ENCODE measurements at regions not wholly inside any gene's neighbourhood (a gene's known extent, or its start where the extent isn't known, plus 50 kb on each side); places are given as distances from the start of the nearest gene placed in this dataset.

DNA sequence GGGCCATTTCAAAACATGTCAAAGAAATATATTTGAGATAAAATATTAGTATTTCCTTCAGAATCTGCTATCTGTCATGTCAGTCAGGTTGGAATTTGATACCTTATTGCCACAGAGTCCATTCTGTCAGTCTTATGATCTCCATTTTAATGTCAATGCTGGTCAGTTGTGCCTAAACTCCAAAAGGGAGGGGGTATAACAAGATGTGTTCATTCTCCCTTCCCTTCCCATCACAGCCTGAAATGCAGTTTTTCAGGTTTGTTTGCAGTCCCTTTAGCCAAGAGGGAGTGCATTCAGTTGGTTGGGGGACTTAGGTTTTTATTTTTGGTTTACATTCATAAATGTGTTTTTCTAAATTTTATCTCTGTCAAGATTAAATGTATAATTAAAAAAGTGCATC lies 59.8 kb upstream of the INHBA start:
- no peak for DNase-seq (ENCODE audit: low read depth)
- no peak overlapping the region for H3K4me3 ChIP-seq (ENCODE audit: low read depth, low read length)
- TF ChIP-seq, protein P1, sequence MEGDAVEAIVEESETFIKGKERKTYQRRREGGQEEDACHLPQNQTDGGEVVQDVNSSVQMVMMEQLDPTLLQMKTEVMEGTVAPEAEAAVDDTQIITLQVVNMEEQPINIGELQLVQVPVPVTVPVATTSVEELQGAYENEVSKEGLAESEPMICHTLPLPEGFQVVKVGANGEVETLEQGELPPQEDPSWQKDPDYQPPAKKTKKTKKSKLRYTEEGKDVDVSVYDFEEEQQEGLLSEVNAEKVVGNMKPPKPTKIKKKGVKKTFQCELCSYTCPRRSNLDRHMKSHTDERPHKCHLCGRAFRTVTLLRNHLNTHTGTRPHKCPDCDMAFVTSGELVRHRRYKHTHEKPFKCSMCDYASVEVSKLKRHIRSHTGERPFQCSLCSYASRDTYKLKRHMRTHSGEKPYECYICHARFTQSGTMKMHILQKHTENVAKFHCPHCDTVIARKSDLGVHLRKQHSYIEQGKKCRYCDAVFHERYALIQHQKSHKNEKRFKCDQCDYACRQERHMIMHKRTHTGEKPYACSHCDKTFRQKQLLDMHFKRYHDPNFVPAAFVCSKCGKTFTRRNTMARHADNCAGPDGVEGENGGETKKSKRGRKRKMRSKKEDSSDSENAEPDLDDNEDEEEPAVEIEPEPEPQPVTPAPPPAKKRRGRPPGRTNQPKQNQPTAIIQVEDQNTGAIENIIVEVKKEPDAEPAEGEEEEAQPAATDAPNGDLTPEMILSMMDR (conservative IDR thresholded peaks at IDR 0.05; ENCODE audit: low read depth, low read length): no peak

GRCh38 chr7:41760293-41760692 lies 57.4 kb upstream of the INHBA start:
- TF ChIP-seq, protein P1 (conservative IDR thresholded peaks at IDR 0.05; ENCODE audit: low read depth, low read length): no peak
- H3K4me3 ChIP-seq (ENCODE audit: low read depth, low read length): no peak overlapping the region
- DNase-seq (ENCODE audit: low read depth): no peak

DNA sequence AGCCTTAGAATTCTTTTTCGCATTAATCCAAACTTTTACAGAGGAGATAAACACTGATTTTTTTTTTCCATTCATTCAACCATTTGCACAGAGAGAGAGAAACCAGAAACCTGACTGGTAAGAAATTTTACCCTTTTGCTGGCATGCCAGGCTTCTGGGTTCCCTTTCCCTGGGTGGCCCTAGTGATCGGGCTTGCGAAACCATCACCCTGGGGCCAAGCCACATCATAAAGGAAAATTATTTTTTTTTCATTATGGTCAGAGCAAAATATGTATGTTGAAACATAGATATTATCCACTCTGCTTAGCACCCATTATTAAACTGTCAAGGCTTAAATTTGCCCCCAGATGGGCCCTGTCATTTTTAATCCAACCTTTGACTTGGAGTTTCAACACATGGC lies 55.4 kb upstream of the INHBA start:
- TF ChIP-seq, protein P1 (conservative IDR thresholded peaks at IDR 0.05; ENCODE audit: low read depth, low read length): no peak
- no peak for DNase-seq (ENCODE audit: low read depth)
- H3K4me3 ChIP-seq (ENCODE audit: low read depth, low read length): no peak overlapping the region

DNA sequence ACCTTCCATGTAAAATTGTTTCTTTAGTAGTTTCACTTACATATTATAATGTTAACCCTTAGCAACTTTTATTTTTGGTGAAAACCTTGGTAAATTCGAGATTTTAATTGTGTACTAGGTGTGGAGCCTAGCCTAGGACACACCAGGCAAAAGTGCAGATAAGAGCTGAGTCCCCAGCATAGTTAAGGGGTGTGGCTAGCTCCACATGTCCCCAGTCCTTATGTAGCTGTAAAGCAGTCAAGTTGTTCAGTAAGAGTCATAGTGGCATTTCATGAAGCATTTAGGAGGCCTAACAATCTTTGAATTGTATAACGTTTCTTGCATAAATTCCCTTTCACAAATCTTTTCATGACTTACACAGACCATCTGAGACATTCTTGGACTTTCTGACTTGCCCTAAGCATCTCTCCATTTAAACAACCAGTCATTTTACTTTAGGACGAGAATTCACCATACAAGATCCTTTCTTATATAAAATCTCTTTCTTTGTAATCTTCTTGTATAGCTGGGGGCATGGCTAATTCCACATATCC lies 53.8 kb upstream of the INHBA start:
- no peak overlapping the region for H3K4me3 ChIP-seq (ENCODE audit: low read depth, low read length)
- TF ChIP-seq, protein P1 (conservative IDR thresholded peaks at IDR 0.05; ENCODE audit: low read depth, low read length): no peak
- no peak for DNase-seq (ENCODE audit: low read depth)

DNA sequence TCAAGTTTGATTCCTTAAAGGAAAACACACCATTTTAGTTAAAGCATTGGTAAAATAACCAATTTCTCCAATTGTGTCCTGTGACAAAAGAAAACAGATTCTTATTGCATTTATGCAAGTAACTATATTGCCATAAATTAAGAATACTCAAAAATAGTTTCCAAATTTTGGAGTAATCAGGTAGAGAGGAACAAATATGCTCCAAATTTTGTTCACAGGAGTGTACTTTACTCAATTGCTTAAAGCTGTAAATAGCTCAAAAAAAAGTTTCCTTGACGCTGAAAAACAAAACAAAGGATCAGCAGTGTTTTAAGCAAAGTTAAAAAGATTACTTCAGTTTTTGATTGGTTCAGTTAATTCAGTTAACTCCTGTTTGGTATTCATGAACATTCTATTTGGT lies 52.2 kb upstream of the INHBA start:
- TF ChIP-seq, protein P1 (conservative IDR thresholded peaks at IDR 0.05; ENCODE audit: low read depth, low read length): no peak
- H3K4me3 ChIP-seq (ENCODE audit: low read depth, low read length): no peak overlapping the region
- peak; percentile 3 for DNase-seq (ENCODE audit: low read depth)

- DNase-seq (ENCODE audit: low read depth): no peak
These were observed 51.2 kb upstream of the INHBA start for GRCh38 chr7:41754046-41754445.

More at GRCh38 chr7:41754046-41754445, 51.2 kb upstream of the INHBA start:
- H3K4me3 ChIP-seq (ENCODE audit: low read depth, low read length): no peak overlapping the region
- TF ChIP-seq, protein P1 (conservative IDR thresholded peaks at IDR 0.05; ENCODE audit: low read depth, low read length): no peak

Data from epithelial cell of proximal tubule (primary cell).